ENCODE measurements at regions not wholly inside any gene's neighbourhood (a gene's known extent, or its start where the extent isn't known, plus 50 kb on each side); places are given as distances from the start of the nearest gene placed in this dataset.

DNA sequence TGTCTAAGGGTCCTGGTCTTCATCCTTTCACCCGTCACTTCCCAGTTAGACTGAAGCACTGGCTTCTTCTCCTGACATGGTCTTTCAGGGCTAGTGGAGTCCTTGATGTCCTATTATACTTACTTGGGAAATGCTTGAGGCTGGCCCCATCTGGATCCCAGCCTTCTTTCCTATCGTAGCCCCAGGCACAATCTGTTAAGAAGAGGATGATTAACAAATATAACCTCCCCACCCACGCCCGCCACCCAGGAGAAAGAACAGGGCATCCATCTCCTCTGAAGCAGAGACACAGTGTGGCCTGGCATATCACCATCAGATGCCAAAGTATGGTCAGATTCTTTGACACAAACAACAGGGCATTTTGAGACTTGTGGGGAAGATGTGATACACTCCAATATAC lies 530.1 kb downstream of the SOX11 start:
- intact Hi-C loops (cut with micrococcal nuclease), result no loop called here
- Histone ChIP-seq H3K9me3 (ENCODE audit: control insufficient read depth in 1 of 2, insufficient read depth in 1 of 2, low read depth in 1 of 2, low read length in 2 of 2) (peaks cover 5 to 27% of the 10 kb centered on the region in 2 experiments; a peak in 2 of 4 replicates), H3K9me2 (ENCODE audit: insufficient read depth) (no peaks in the 10 kb centered on the region), H4K20me1 (ENCODE audit: insufficient read depth) (no peaks in the 10 kb centered on the region), H3K79me2 (ENCODE audit: insufficient read depth, low read length) (no peaks in the 10 kb centered on the region), H3K27ac (ENCODE audit: low read depth, low read length) (no peak overlapping the region), H2AFZ (ENCODE audit: low read depth, low read length, poor library complexity, severe bottlenecking) (no peak overlapping the region), H3K4me2 (ENCODE audit: low read length) (no peak overlapping the region), H3K4me3 (replicated peaks in 1 of 2; ENCODE audit: low read depth in 1 of 2, low read length in 2 of 2) (no peak overlapping the region), H3K9ac (ENCODE audit: low read length) (no peak overlapping the region), H3K27me3 (ENCODE audit: insufficient read depth, low read length) (no peaks in the 10 kb centered on the region), H3K36me3 (ENCODE audit: control insufficient read depth in 1 of 2, insufficient read depth in 2 of 2, low read length in 2 of 2) (no peaks in the 10 kb centered on the region), H3K4me1 (ENCODE audit: control insufficient read depth in 1 of 2, insufficient read depth in 2 of 2, low read length in 2 of 2) (no peaks in the 10 kb centered on the region)
- no TSS peak for BruUV-seq (replicated peaks)
- DNase-seq (ENCODE audit: low read depth, low spot score) (no peak), ATAC-seq (no peak)
- TF ChIP-seq FOSL1 (IDR thresholded peaks at IDR 0.05; ENCODE audit: low read depth) (no peak), EGR1 (IDR thresholded peaks at IDR 0.05; ENCODE audit: low read depth) (no peak), YY1 (IDR thresholded peaks at IDR 0.05; ENCODE audit: extremely low read depth, insufficient replicate concordance, low read depth, low read length) (no peak), SRF (IDR thresholded peaks at IDR 0.05; ENCODE audit: low read depth) (no peak), POLR2A (IDR thresholded peaks at IDR 0.05; ENCODE audit: borderline replicate concordance, extremely low read depth, insufficient read depth, insufficient read length) (no peak), RAD21 (IDR thresholded peaks at IDR 0.05; ENCODE audit: low read depth) (no peak), TCF7L2 (IDR thresholded peaks at IDR 0.05; ENCODE audit: borderline replicate concordance, extremely low read depth, insufficient read depth, insufficient read length) (no peak), EZH2phosphoT487 (IDR thresholded peaks at IDR 0.05; ENCODE audit: borderline replicate concordance) (no peak), SIN3A (IDR thresholded peaks at IDR 0.05; ENCODE audit: low read depth) (no peak), POLR2AphosphoS5 (IDR thresholded peaks at IDR 0.05; ENCODE audit: low read depth, low read length) (no peak), EZH2 (IDR thresholded peaks at IDR 0.05) (no peak), SP1 (IDR thresholded peaks at IDR 0.05; ENCODE audit: low read depth) (no peak), CBX3 (IDR thresholded peaks at IDR 0.05; ENCODE audit: low read depth) (no peak), ELF1 (IDR thresholded peaks at IDR 0.05; ENCODE audit: borderline replicate concordance, low read depth) (no peak), CEBPB (IDR thresholded peaks at IDR 0.05; ENCODE audit: low read depth) (no peak), ZNF274 (IDR thresholded peaks at IDR 0.05; ENCODE audit: low read depth, low read length) (no peak)
- TF ChIP-seq, protein P1, sequence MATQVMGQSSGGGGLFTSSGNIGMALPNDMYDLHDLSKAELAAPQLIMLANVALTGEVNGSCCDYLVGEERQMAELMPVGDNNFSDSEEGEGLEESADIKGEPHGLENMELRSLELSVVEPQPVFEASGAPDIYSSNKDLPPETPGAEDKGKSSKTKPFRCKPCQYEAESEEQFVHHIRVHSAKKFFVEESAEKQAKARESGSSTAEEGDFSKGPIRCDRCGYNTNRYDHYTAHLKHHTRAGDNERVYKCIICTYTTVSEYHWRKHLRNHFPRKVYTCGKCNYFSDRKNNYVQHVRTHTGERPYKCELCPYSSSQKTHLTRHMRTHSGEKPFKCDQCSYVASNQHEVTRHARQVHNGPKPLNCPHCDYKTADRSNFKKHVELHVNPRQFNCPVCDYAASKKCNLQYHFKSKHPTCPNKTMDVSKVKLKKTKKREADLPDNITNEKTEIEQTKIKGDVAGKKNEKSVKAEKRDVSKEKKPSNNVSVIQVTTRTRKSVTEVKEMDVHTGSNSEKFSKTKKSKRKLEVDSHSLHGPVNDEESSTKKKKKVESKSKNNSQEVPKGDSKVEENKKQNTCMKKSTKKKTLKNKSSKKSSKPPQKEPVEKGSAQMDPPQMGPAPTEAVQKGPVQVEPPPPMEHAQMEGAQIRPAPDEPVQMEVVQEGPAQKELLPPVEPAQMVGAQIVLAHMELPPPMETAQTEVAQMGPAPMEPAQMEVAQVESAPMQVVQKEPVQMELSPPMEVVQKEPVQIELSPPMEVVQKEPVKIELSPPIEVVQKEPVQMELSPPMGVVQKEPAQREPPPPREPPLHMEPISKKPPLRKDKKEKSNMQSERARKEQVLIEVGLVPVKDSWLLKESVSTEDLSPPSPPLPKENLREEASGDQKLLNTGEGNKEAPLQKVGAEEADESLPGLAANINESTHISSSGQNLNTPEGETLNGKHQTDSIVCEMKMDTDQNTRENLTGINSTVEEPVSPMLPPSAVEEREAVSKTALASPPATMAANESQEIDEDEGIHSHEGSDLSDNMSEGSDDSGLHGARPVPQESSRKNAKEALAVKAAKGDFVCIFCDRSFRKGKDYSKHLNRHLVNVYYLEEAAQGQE (IDR thresholded peaks at IDR 0.05; ENCODE audit: low read depth), result no peak
- TF ChIP-seq, protein P2, sequence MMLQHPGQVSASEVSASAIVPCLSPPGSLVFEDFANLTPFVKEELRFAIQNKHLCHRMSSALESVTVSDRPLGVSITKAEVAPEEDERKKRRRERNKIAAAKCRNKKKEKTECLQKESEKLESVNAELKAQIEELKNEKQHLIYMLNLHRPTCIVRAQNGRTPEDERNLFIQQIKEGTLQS (IDR thresholded peaks at IDR 0.05), result no peak
- TF ChIP-seq, protein P3, sequence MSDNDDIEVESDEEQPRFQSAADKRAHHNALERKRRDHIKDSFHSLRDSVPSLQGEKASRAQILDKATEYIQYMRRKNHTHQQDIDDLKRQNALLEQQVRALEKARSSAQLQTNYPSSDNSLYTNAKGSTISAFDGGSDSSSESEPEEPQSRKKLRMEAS (IDR thresholded peaks at IDR 0.05), result no peak
- TF ChIP-seq, protein P4, sequence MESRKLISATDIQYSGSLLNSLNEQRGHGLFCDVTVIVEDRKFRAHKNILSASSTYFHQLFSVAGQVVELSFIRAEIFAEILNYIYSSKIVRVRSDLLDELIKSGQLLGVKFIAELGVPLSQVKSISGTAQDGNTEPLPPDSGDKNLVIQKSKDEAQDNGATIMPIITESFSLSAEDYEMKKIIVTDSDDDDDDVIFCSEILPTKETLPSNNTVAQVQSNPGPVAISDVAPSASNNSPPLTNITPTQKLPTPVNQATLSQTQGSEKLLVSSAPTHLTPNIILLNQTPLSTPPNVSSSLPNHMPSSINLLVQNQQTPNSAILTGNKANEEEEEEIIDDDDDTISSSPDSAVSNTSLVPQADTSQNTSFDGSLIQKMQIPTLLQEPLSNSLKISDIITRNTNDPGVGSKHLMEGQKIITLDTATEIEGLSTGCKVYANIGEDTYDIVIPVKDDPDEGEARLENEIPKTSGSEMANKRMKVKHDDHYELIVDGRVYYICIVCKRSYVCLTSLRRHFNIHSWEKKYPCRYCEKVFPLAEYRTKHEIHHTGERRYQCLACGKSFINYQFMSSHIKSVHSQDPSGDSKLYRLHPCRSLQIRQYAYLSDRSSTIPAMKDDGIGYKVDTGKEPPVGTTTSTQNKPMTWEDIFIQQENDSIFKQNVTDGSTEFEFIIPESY (IDR thresholded peaks at IDR 0.05; ENCODE audit: extremely low read depth, insufficient replicate concordance, low read length), result no peak
- ChIA-PET RAD21 (ENCODE audit: low non-redundant PET in 1 of 2, low total read pairs in 2 of 2, uncharacterized antibody in 2 of 2, unreplicated experiment in 2 of 2) (no interaction called here), CTCF (no interaction called here), POLR2A (no interaction called here)

Data from HCT116 (cell line).